Superior temporal gyrus (tissue), 1 donor: ENCODE measurements at regions not wholly inside any gene's neighbourhood (a gene's known extent, or its start where the extent isn't known, plus 50 kb on each side); places are given as distances from the start of the nearest gene placed in this dataset.
"Not testable (repeated sequence)": the region's sequence is repeated elsewhere in the genome, so short reads cannot be mapped to it uniquely, and the experiment has no call there.

Experiments used
- DNase-seq: peaks from one replicate; pipeline ENCODE4 v3.0.0-alpha.2; 2016; ENCODE audit errors: extremely low spot score

DNA sequence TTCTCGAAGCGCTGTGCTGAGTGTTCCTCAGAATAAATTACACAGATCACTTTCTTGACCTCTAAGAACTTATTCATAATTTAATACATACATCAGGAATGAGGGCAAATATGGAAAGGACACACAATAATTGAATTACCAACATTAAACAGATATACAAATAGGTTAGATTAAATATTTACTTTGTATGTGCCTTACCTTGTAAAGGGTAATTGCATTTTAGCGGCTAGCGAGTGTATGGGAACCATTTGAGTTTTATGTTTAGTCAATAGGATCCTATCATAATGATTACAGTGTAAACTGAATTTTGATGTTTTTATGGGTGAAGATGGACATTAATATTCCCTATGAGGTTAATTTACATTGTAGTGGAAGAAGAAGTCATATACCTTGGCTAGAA, 1187.1 kb upstream of the WWC1 start:
- no peak for DNase-seq

DNA sequence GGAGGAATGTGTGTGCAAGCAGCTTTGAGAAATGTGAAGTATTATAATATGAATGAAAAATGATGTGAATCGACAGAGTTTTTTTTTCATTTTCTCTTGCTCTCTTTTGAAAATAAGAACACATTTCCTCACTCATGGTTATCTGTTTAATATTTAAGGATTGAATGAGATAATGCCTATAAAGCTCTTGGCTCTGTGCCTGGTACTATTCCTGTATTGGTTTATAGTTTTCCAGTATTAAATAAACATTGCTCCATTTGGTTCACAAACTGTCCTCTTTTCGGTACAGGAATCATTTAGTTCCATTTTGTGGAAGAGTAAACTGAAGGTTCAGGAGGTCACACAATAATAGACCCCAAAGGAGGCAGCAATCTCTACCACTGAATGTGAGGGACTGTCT, 1185.5 kb upstream of the WWC1 start:
- DNase-seq, result no peak

DNA sequence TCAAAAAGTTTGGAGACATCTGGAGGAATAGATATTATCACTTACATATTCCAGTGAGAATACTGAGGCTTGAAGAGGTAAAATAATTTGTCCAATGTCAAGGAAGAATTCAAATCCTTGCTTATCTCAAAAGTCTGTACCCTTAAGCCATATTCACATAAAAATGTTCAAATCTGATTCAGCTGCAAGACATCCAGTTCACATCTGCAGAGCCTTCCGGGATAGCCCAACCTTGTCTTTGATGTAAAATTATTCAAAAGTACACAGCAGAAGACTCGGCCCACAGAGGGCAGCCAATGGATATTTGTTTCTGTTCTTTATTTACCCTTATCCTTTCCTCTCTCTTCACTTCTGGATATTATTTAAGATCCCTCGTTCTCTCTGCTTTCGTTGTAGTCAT, 1183.8 kb upstream of the WWC1 start:
- DNase-seq, result no peak

DNA sequence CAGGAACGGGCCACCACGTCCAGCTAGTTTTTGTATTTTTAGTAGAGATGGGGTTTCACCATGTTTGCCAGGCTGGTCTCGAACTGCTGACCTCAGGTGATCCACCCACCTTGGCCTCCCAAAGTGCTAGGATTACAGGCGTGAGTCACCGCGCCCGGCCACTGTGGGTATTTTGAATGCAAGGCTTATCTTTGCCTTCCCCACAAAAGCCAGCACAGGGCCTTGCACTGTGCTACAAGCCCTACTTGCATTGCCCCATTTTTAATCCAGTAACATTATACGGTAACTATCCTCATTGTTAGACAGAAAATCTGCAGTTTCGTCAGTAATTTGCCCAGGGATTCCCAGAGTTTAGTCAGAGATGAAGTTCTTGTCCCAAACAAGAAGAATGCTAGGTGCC, 1183.2 kb upstream of the WWC1 start:
- not testable (repeated sequence) for DNase-seq

DNA sequence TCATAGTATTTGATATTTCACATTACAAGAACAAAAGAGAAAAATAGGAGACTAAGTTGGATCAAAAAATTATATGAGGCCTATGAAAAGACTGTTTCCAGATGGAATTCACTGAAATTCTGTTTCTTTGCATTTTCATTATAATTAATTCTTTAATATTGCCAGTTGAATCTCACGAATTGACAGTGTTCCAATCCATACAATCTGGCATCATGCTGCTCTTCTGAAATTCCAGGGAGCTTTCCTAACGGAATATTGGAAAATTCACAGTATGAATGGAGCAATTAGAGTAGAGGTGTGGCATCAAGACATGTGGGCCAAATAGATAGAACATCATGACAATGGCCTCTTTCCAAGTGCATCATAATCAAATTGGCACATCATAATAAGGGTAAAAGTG, 1178.9 kb upstream of the WWC1 start:
- DNase-seq, result no peak

DNA sequence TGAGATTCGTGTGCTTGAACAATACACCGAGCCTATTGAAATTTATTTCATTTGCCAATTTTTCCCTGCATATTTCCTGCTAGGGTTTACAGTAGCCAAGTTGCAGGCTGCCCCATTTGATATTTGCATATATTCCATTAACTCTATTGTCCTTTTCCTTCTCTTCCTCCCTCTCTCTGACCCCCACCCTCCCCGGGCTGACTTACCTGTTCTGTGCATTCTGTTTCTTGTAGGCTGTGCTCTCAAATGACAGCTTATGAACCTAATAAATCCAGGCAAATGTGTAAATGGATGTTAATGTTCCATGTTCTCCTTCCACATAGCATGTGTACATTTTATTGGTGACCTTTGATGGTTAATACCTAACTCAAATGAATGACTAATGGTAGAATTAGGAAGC, 1169.2 kb upstream of the WWC1 start:
- DNase-seq, result no peak

DNA sequence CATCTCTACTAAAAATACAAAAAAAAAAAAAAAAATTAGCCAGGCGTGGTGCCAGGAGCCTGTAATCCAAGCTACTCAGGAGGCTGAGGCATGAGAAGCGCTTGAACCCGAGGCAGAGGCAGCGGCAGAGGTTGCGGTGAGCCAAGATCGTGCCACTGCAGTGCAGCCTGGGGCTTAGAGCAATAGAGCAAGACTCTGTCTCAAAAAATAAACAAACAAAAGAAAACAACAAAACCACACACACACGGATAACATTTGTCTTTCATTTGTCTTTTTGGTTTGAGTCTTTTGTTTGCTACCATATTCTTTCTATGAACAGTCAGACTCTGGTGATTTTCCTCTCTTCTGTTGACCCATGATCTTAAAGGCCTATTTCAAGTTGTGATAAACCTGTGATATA, 1168.3 kb upstream of the WWC1 start:
- no peak for DNase-seq

DNA sequence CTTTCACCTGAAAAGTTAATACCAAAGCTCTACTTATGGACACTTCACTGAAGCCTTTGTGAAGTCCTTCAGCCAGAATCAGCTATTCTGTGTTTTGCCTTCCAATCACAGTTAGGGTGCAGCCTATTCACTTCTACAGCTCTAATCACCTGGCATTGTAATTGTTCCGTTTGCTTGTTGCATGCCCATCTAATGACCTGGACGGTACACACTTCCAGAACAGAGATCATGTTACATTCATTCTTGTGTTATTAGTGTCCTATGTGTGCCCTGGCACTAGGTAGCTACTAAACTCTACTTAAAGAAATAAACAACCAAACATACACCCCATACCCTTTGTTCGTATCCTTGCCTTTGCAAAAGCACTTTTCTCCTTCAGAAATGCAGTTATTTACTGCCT, 1162.9 kb upstream of the WWC1 start:
- no peak for DNase-seq

DNA sequence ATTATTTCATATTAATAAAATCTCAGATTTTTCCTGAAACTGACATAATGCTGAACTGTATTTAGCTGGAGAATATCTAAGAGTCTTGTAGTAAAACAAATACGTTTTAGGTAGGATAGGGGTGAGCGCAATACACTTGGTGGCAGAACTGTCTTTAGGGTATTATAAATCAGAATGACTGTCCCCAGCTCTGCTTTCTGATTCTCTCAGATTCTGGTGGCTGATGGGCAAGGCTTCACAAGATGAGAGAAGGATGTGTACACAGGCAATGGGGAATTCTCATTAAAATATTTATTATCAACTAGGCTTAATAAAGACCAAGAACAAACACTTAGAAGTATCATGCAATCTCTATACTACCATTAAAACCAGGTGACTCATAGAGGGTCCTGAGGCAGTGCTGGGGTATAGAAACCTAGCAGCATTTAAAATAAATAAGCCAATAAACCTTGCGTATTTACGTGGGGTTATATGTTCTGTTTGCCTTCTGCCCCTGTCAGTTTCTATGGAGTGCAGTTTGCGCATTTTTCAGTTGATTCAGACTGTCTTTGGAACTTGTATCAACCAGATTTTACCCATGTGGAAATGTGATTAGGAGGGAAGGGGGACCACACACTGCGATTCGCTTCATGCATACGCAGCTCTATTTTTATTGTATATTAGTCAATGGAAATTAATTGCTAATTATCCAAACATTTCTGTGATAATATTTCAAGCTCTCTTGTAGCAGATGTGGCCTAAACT, 1150.7 kb upstream of the WWC1 start:
- DNase-seq, result no peak

DNA sequence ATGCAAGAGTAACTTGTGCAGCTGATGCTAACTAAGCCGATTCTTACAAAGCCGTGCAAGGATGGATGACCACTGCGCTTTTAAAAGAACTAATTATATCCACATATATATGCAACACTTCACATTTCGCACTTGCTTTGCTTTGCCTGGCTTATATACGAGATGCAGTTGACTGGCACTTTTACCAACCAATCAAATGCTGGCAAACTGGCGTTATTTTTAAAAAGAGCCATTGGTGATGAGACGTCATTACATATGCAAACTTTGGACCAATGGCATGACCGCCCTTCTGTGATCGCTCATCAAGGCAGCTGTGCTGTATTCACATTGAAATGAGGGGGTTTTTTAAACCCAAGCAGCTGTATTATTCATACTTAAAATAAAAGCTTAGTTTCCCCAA, 1147.7 kb upstream of the WWC1 start:
- DNase-seq, result no peak

DNA sequence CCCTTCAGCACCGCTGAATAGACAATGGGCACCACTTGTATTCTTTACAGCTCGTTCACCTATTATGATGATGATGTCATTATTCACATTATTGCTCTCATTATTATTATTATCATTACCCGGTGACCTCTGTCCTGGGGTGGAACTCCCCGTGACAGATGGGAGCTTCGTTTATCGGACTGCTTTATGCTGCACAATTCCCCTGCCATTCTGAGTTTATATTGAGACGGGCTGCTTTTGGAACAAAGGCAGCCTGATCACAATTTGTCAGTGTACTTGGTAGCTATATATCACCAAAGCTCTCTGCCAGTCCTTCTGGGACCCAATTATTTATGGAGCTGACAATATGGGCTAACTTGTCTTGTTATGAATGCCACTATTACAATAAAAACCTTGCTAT, 1145.6 kb upstream of the WWC1 start:
- no peak for DNase-seq

DNA sequence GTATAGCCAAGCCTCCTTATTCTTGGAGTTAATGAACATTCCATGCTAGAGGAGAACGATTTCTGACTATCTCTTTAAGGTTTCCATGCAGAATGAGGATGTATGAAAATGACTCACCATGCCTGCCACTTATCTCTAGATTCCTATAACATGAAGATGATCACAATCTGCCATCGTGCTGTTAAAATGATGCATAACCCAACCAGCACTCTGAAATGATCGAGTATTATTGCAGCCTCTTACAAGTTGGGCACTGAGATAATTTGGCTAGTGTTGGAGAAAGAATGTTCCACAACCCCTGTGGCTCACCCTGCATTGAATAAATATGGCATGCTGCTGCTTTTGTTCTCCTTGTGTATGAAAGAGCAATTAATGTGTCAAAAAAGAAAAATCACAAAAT, 1143.6 kb upstream of the WWC1 start:
- DNase-seq, result no peak

DNA sequence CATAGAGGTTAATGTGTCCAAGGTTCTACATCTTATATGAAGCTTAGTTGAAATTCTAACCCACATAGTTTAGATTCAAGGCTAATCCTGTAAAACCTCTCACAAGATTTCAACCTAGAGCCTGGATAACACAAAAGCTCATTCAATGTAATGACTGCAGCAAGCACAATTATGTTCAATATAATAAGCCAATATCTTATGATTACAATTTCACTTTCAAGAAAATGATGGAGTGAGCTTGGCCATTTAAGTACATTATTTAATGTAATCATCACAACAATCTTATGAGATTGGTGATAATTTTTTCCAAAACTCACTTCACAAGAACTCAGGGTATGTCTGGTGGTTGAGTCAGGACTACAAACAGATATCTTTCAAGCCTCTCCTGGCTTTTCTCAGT, 1140.8 kb upstream of the WWC1 start:
- no peak for DNase-seq

DNA sequence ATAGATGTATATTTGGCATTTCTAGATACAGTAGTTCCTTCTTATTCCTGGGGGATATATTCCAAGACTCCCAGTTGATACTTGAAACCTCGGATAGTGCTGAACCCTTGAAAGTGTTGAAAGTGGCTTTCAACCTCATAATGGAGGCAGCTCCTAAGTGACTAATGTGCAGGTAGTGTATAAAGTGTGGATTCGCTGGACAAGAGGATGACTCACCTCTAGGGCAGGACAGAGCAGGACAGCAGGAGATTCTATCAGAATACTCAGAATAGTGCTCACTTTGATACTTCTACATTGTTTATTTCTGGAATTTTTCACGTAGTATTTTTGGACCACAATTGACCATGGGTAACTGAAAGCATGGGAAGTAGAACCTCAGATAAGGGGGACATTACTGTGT, 1138.9 kb upstream of the WWC1 start:
- DNase-seq, result no peak

DNA sequence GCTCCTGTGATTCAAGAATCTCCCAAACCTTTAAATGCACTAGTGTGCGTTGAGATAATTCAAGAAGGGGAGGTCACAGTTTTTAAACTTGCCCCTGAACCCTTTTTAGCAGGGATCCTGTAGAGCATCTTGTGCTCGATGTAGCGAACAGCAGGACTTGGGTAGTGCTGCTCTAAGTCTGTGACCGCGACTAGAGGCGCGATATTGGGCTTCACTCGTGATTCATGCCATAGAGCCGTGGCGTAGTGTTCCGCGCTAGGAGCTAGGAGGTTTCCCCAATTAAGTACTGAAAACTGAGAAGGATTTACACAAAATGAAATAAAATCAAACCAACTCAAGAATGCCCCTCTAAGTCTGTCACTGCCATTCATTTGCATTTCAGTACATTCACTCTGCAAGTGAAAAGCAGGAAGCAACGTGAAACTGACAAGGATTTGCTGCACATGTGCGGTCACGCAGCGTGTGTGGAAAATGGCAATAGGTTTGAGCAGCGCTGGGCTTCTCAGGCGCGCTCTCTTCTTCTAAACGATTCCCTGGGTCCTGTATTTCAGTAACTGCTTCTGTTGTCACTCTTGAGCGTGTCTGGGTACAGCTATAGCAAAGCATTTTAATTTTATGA, 1135.9 kb upstream of the WWC1 start:
- no peak for DNase-seq

DNA sequence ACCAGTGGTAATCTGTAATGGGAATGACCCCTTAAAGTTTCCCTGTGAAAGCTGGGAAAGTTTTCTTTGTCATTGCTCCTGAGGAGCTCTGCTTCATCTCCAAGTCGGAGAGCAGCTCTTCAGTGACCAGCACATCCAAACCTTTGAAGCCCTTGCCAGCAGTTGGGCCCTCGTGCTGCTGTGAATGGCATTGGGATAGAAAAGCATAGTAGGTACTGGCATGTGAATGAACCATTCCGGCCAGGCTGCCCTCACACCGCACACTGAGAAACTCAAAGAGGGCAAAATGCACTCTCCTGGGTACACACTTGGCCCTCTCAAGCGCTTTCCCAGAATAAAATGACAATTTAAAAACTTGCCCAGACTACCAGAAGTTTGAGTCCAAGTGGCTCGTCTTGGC, 1135.0 kb upstream of the WWC1 start:
- no peak for DNase-seq

DNA sequence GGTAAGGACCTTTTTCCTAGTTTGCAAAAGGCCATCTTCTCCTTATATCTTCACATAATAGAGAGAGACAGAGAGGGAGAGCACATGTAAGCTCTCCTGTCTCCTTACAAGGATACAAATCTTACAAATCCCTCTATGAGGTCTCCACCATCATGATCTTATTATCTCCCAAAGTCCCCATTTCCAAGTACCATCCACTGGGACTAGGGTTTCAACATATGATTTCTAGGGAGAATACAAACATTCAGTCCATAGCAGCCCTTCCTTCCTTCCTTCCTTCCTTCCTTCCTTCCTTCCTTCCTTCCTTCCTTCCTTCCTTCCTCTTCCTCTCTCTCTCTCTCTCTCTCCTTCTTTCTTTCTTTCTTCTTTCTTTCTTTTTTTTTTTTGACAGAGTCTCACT, 1132.9 kb upstream of the WWC1 start:
- DNase-seq, result no peak

DNA sequence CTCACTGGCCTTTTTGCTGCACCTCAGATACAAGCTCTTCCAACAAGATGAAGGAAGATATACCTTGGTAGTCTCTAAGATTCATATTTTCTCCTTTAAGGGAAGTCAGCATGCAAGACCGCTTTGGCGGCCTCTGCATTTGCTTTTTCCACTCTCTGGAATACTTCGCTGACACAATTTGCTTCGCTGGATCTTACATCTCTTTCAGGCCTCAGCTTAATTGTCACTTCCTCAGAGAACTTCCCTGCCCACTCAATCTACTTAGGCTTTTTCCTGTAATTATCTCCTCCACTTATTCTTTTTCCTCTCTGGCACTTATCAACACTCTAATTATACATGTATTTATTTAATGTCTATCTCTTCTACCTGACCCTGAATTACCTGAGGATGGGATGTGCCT, 1131.1 kb upstream of the WWC1 start:
- no peak for DNase-seq

DNA sequence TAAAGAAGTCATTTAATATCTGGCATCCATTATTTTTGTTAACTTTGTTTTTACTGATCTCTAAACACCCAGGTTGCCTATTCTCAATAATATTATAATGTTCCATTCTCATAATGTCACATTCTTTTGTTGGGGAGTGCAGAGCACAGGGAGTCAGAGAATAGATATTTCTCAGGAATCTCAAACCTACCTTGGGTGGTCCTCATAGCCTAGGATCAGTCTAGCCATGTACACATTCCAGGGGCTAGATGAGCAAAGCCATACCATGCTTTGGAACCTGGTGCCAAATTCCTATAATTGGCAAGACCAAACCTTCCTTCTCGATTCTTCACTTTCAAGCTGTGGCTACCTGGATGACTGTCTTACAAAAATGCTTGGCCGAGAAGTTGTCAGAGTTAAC, 1124.7 kb upstream of the WWC1 start:
- DNase-seq, result no peak

DNA sequence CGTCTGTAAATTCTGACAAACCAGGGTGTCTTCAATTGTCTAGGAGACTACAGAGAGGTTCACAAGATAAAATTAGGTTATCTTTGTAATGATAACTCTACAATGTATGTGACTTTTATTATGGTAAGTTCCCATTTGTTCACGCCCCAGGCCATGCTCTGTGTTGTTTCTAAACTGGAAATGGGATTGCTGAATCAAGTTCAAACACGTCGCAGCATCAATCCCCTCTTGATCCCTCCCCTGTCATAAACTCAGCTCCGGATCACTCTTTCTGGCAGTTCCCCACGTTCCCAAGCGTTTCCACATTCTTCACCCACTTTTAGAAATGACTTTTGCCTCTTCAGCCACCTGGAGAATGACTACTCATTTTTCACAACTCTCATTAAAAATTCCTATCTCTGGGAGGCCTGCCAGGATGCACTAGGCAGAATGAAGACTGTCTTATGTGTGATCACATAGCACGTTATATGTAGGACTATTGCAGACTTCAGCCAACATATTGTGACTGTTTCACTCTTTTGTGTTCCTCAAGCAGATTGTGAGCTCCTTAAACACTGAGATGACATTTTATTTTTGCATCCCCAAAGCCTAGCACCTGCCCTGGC, 1124.2 kb upstream of the WWC1 start:
- DNase-seq, result no peak

DNA sequence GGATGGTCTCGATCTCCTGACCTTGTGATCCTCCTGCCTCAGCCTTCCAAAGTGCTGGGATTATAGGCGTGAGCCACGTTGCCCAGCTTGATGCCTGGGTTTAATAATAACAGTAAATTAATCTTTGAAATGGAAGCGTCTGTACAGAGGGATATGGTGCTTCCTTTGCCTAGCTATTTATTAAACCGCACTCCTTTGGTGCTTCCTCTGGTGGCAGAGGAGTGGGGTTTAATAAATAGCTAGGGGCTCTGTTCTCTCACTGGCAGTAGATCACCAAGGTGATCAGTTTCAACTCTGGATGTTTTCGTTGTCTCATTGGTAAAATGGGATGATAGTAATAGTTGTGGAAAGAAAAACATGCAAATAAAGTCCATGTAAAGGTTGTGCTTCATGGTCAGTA, 1122.5 kb upstream of the WWC1 start:
- no peak for DNase-seq

DNA sequence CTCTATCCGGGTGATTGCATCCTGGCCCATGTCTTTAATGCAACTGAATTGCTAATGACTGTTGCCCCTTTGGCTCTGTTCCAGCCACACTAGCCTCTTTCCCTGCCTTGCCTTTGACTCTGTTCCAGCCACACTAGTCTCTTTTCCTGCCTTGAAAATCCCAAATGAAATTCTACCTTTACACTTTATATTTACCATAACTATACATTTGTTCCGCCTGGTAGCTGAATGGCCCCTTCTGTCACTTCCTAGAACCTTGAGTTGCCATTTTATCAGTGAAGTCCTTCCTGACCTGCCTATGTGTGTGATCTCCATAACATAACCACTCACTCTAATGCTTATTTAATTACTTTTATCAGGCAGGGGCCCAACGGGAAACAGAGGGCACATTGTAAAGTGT, 1120.4 kb upstream of the WWC1 start:
- no peak for DNase-seq

DNA sequence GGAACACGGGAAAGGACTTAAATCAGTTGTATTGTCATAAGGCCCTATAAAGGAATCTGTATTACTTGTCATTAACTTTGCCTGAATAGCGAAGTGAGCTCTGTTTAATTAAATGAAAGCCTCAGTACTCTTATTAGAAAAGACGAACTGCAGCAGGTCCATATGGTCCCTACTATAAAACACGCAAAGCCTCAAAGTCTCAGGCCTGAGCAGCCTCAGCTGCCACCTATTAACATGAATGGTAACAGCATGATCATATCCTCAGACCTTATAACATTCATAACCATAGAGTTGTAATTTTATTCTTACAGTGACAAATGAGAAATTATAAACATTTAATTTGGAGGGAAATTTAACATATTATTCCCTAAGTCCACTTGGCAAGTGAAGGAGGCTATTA, 1113.7 kb upstream of the WWC1 start:
- no peak for DNase-seq

DNA sequence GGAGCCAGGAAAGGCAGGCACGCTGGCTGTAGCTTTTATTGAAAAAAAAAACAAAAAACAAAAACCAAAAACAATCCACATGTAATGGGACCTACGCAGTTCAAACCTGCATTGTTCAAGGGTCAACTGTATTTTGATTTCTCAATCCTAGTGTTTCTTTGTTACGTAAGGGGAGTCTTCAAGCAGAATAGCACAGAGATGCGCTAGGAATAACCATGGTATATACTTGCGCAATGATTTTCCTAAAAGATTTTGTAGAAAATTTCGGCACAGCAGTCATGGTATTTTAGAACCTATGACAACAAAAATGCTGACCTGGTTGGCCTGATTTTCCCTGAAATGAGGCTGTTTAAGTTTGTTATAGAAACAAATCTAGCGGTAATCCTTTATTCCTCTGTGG, 1110.5 kb upstream of the WWC1 start:
- DNase-seq, result no peak
